DMS53 treated with DMSO at 0.1 percent for 48 hours (cell line): ENCODE measurements at regions not wholly inside any gene's neighbourhood (a gene's known extent, or its start where the extent isn't known, plus 50 kb on each side); places are given as distances from the start of the nearest gene placed in this dataset.

ENCODE experiments used
- DNase-seq: peaks from one replicate; lab custom pipeline; 2025; ENCODE audit not compliant: unreplicated experiment; lab: John Stamatoyannopoulos, UW

DNA sequence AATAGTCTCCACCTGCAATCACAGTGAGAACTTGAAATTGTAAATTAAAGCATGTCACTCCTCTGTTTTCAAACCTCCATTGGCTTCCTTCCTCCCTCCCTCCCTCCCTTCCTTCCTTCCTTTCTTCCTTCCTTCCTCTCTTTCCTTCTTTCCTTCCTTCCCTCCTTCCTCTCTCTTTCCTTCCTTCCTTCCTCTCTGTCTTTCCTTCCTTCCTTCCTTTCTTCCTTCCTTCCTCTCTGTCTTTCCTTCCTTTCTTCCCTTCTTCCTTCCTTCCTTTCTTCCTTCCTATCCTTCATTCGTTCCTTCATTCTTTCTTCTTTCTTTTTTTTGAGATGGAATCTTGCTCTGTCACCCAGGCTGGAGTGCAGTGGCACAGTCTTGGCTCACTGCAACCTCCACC, 595.0 kb upstream of the ZNF608 start:
- DNase-seq = no peak

DNA sequence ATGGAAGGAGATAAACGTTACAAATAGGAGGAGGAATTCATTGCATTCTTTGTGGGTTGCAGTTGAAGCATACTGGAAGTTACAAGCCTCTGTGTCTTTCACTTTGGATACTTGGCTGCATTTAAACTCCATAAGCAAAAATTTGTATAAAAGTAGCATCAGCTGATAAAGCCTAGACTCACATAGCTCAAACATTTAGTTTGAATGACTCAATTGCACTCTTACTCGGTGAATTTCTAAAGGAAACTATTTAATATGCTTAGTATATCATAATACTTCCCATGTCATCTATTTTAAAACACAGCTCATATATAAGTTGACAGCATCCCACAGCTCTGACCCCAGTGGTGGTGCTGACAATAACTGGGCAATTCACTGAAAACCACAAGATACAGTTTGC, 596.6 kb upstream of the ZNF608 start:
- no peak for DNase-seq

DNA sequence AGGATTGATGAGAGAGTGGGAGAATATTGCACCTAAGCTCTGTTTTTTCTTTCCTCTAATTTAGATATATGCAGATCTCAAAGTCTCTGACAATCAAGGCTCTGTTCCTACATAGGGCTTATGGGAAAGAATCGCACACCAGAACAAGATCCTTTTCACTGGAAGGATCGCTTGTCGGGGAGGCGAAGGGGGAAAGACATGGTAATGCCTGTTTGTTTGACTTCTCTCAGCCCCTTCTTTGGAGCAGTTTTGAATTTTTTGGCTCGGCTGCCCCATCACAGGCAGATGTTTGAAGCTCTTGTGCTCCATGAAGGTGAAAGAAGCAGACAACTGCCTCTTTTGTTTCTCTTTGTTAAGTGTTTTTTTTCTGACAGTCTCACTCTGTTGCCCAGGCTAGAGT, 599.9 kb upstream of the ZNF608 start:
- DNase-seq = no peak

GRCh38 chr5:125348221-125348692, 601.8 kb upstream of the ZNF608 start:
- DNase-seq = no peak

- DNase-seq = no peak
Observed at GRCh38 chr5:125348936-125349831, 602.7 kb upstream of the ZNF608 start.

GRCh38 chr5:125357660-125358059, 611.2 kb upstream of the ZNF608 start:
- no peak for DNase-seq

DNA sequence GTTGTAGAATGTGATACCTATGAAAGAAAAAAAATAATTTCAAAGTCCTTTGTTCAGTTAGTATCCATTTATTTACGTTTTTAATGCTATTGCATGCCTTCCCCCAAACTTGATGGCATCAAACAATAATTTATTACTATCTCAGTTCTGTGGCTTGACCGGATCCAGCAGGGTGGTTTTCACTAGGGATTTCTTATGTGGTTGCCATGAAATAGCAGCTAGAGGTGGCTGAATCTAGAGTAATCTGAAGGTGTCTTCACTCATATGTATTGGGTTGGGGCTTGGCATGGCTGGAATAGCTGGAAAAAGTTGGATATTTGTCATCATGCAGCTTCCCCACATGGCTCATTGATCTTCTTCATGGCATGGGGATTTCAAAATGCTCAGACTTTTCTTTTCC, 619.3 kb upstream of the ZNF608 start:
- DNase-seq = no peak

DNA sequence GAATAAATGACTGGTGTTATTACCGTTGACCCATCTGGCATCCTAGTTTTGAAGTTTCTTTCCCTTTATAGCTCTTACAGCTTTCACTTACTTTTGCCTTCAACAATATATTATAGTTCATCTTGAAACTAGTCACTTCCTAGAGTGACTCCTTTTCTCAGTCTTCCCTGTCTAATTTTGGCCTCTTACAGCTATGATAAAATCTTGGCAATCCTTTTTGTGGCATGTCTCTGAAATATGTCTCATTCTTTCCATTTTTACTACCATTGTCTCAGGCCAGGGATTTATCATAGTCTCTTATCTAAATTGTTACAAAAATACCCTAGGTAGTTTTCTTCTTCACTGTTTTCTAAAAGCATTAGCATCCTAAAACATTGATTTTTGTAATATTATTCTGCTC, 621.3 kb upstream of the ZNF608 start:
- no peak for DNase-seq

DNA sequence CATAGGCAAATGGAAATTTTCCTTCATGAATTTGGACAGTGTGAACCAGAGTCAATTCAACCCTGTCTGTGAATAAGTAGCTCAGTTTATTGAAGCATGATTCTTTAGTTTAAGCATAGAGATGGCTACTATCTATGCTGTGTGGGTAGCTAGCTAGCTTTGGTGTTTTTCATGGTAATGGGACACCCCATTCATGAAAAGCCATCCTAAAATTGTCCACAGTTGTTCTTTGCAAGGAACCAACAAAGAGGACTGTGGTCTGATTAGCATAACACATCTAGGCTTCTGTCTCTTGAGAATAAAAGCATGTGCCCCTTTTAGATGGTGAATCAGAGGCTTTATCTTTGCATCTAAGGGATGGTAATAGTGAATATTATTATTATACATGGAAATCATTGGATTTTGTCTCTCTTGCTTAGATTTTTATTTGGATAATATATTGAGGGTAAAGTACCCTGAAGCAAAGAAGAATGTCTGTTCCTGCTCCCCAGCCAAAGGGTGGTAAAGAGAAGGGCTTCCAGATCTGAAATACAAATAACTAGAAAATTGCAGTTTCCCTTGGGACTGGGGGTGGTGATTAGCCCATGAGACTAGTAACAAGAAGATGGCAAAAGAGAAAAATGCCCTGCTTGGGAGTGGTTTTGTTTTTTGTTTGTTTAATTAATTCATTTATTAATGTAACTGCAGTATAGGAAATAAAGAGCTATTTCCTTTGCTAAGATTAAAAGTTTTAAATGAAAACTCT, 624.2 kb upstream of the ZNF608 start:
- no peak for DNase-seq

- peak; percentile 39 for DNase-seq
Observed at GRCh38 chr5:125372694-125373631, 626.5 kb upstream of the ZNF608 start.

DNA sequence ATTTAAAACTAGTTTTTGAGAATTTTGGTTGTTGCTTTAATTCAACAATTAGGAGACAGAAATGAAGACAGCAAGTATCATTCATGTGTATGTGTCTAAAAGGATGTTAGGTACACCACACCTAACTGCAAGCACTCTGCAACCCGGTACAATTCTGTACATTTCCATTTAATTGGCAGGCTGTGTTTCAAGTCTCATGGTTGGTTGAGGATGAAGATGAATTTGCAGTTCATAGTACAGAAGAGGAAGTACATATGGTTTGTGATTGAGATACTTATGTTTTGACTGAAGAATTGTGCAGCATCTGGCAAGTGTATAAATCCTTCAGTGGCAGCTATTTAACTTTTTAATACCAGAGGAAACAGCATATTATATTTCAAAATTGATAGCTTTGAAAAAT, 628.7 kb upstream of the ZNF608 start:
- no peak for DNase-seq

DNA sequence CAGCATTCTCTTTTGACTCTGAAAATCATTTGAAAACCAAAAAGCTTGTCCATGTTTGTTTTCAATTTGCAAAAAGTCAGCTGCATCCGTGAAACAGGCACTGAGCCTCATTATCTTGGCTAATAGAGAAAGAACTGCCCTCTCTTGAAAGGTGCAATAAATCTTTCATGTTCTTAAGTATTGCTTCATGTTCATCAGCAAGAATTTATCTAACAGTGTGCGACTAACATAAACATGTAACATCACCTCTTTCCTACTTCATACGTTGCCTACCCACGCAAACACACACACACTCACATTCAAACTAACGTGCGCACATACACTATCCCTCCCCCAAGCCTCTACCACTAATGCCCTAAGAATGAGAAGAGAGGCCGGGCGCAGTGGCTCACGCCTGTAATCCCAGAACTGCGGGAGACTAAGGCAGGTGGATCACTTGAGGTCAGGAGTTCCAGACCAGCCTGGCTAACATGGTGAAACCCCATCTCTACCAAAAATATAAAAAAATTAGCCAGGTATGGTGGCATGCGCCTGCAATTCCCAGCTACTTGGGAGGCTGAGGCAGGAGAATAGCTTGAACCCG, 629.7 kb upstream of the ZNF608 start:
- no peak for DNase-seq

- no peak for DNase-seq
Observed at GRCh38 chr5:125377141-125377540, 630.7 kb upstream of the ZNF608 start.

DNA sequence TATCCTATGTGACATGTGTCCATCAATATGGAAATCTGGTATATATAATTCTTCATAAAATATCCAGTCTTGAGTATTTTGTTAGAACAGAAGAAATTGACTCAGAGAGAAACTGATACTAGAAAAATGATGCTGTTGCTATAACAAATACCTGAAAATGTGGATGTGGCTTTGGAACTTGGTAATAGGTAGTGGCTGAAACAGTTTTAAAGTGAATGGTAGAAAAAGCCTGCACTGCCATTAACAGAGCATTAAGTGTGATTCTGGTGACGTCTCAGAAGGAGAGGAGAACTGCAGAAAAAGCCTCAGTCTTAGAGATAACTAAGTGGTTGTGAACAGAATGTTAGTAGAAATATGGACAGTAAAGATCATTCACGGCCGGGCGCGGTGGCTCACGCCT, 634.9 kb upstream of the ZNF608 start:
- no peak for DNase-seq

DNA sequence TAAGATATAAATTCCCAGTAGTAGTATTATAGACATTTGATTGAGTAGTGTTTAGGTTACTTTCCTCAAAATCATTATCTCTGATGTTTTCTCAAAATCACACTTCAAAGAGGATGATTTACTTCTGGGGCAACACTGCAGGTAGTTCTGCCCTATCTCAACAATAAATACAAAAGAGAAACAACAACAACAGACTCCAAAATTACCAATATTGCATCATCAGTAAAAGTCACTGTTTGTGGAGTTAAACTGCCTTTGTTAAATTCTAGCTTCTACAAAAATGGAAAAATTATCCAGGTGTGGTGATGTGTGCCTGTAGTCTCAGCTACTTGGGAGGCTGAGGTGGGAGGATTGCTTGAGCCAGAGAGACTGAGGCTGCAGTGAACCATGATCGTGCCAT, 637.6 kb upstream of the ZNF608 start:
- DNase-seq = no peak

GRCh38 chr5:125390326-125390725, 643.9 kb upstream of the ZNF608 start:
- DNase-seq = no peak

GRCh38 chr5:125393221-125393815, 646.9 kb upstream of the ZNF608 start:
- DNase-seq = no peak

- no peak for DNase-seq
Observed at GRCh38 chr5:125394661-125395280, 648.3 kb upstream of the ZNF608 start.

GRCh38 chr5:125396462-125396861, 650.0 kb upstream of the ZNF608 start:
- DNase-seq = no peak

GRCh38 chr5:125398466-125398865, 652.0 kb upstream of the ZNF608 start:
- DNase-seq = no peak
